ENCODE measurements at regions not wholly inside any gene's neighbourhood (a gene's known extent, or its start where the extent isn't known, plus 50 kb on each side); places are given as distances from the start of the nearest gene placed in this dataset.

DNA sequence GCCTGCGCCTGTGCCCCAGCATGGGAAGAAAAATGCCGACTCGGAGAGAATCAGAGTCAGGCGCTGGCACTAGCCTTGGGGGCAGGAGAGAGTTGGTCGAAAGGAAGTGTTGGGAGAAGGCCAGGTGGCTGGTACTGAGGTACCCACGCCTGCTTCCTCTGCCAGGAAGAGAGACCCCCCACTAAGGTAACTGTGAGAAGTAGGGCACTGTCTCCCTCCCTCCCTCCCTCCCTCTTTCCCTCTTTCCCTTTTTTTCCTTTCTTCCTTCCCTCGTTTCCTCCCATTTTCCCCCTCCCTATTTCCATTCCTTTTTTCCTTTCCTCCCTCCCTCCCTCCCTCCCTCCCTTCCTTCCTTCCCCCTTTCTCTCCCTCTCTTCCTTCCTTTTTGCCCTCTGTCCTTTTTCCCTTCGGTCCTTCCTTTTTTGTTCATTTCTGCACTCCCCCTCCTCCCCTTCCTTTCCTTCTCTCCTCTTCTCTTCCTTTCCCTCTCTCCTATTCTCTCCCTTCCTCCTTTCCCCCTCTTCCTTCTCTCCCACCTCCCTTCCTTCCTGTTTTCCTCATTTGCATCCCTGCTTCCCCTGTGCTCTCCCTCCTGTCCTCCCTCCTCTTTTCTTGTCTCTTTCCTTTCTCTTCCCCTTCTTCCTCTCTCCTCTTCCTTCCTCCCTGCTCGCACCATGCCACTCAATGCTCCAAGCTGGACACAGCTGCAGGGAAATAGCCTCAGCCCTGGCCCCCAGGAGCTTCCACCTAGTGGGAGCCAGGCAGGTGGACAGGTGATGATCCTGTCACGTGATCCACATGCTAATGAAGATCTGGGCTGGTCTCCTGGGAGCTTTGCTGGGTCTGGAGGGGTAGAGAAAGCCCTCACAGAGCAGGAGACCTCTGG, 148.0 kb downstream of the DHX35 start (continued):
- TF ChIP-seq, protein P1, sequence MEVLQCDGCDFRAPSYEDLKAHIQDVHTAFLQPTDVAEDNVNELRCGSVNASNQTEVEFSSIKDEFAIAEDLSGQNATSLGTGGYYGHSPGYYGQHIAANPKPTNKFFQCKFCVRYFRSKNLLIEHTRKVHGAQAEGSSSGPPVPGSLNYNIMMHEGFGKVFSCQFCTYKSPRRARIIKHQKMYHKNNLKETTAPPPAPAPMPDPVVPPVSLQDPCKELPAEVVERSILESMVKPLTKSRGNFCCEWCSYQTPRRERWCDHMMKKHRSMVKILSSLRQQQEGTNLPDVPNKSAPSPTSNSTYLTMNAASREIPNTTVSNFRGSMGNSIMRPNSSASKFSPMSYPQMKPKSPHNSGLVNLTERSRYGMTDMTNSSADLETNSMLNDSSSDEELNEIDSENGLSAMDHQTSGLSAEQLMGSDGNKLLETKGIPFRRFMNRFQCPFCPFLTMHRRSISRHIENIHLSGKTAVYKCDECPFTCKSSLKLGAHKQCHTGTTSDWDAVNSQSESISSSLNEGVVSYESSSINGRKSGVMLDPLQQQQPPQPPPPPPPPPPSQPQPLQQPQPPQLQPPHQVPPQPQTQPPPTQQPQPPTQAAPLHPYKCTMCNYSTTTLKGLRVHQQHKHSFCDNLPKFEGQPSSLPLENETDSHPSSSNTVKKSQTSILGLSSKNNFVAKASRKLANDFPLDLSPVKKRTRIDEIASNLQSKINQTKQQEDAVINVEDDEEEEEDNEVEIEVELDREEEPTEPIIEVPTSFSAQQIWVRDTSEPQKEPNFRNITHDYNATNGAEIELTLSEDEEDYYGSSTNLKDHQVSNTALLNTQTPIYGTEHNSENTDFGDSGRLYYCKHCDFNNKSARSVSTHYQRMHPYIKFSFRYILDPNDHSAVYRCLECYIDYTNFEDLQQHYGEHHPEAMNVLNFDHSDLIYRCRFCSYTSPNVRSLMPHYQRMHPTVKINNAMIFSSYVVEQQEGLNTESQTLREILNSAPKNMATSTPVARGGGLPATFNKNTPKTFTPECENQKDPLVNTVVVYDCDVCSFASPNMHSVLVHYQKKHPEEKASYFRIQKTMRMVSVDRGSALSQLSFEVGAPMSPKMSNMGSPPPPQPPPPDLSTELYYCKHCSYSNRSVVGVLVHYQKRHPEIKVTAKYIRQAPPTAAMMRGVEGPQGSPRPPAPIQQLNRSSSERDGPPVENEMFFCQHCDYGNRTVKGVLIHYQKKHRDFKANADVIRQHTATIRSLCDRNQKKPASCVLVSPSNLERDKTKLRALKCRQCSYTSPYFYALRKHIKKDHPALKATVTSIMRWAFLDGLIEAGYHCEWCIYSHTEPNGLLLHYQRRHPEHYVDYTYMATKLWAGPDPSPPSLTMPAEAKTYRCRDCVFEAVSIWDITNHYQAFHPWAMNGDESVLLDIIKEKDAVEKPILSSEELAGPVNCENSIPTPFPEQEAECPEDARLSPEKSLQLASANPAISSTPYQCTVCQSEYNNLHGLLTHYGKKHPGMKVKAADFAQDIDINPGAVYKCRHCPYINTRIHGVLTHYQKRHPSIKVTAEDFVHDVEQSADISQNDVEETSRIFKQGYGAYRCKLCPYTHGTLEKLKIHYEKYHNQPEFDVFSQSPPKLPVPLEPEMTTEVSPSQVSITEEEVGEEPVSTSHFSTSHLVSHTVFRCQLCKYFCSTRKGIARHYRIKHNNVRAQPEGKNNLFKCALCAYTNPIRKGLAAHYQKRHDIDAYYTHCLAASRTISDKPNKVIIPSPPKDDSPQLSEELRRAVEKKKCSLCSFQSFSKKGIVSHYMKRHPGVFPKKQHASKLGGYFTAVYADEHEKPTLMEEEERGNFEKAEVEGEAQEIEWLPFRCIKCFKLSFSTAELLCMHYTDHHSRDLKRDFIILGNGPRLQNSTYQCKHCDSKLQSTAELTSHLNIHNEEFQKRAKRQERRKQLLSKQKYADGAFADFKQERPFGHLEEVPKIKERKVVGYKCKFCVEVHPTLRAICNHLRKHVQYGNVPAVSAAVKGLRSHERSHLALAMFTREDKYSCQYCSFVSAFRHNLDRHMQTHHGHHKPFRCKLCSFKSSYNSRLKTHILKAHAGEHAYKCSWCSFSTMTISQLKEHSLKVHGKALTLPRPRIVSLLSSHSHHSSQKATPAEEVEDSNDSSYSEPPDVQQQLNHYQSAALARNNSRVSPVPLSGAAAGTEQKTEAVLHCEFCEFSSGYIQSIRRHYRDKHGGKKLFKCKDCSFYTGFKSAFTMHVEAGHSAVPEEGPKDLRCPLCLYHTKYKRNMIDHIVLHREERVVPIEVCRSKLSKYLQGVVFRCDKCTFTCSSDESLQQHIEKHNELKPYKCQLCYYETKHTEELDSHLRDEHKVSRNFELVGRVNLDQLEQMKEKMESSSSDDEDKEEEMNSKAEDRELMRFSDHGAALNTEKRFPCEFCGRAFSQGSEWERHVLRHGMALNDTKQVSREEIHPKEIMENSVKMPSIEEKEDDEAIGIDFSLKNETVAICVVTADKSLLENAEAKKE (CRISPR knock-in tag; IDR thresholded peaks at IDR 0.05): no peak
- TF ChIP-seq ZNF114 (CRISPR knock-in tag; IDR thresholded peaks at IDR 0.05): no peak

DNA sequence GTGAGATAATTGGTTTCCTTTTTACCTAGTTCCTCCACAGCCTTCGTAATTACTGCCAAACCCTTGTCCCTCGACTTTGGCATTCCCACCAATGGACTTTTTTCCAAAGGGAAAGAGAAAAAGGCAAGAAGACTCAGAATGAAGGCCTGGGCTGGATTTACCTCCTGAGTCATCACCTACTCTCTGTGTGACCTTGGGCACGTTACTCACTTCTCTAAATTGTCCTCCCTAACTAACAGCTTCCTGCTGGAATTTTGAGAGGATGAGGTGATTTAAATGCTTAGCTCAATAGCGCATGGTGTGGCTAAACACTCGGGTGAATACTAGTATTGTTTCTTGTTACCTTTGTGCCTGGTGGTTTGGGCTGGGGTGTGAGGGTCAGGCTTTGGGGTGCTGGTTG, 146.6 kb downstream of the DHX35 start:
- Mint-ChIP-seq H3K27me3 (ENCODE audit: insufficient read depth, low read depth, poor library complexity) (peaks cover 6% of the 10 kb centered on the region), H3K9me3 (peaks cover 11% of the 10 kb centered on the region; the same call in 2 of the 3 replicates), H3K4me3 (no peak overlapping the region), H3K27ac (no peak overlapping the region), H3K36me3 (ENCODE audit: low read depth) (peaks cover 2% of the 10 kb centered on the region; the same call in 1 of the 3 replicates), H3K4me1 (peaks cover 33% of the 10 kb centered on the region)
- Histone ChIP-seq H3K9me2 (ENCODE audit: insufficient read depth) (0 out of 2 replicates have a peak, but pooled peaks cover 3% of the 10 kb centered on the region), H3F3A (replicated peaks; ENCODE audit: low read depth) (no peaks in the 10 kb centered on the region), H4K20me1 (replicated peaks; ENCODE audit: insufficient read depth) (no peaks in the 10 kb centered on the region), H3K79me2 (replicated peaks; ENCODE audit: insufficient read depth) (no peaks in the 10 kb centered on the region), H3K4me3 (no peak overlapping the region), H3K4me2 (0 out of 2 replicates have a peak overlapping the region, but pooled peaks have one; percentile 38), H3K27ac (ENCODE audit: low read depth) (no peak overlapping the region), H2AFZ (0 out of 2 replicates have a peak overlapping the region, but pooled peaks have one; percentile 63), H3K36me3 (ENCODE audit: insufficient read depth) (no peaks in the 10 kb centered on the region), H3K27me3 (ENCODE audit: insufficient read depth) (no peaks in the 10 kb centered on the region), H3K4me1 (ENCODE audit: insufficient read depth) (peaks cover 32% of the 10 kb centered on the region)
- DNase-seq (ENCODE audit: low spot score) (no peak), ATAC-seq (no peak)
- TF ChIP-seq EZH2 (IDR thresholded peaks at IDR 0.05; ENCODE audit: low read depth, unreplicated experiment) (no peak), ZNF331 (CRISPR knock-in tag; IDR thresholded peaks at IDR 0.05; ENCODE audit: low read depth) (no peak), EZH2phosphoT487 (IDR thresholded peaks at IDR 0.05; ENCODE audit: unreplicated experiment) (no peak), POLR2AphosphoS5 (IDR thresholded peaks at IDR 0.05; ENCODE audit: low read depth) (no peak), NANOG (IDR thresholded peaks at IDR 0.05; ENCODE audit: borderline replicate concordance) (no peak), CREB1 (CRISPR knock-in tag; IDR thresholded peaks at IDR 0.05; ENCODE audit: low read depth) (no peak)
- TF ChIP-seq, protein P2, sequence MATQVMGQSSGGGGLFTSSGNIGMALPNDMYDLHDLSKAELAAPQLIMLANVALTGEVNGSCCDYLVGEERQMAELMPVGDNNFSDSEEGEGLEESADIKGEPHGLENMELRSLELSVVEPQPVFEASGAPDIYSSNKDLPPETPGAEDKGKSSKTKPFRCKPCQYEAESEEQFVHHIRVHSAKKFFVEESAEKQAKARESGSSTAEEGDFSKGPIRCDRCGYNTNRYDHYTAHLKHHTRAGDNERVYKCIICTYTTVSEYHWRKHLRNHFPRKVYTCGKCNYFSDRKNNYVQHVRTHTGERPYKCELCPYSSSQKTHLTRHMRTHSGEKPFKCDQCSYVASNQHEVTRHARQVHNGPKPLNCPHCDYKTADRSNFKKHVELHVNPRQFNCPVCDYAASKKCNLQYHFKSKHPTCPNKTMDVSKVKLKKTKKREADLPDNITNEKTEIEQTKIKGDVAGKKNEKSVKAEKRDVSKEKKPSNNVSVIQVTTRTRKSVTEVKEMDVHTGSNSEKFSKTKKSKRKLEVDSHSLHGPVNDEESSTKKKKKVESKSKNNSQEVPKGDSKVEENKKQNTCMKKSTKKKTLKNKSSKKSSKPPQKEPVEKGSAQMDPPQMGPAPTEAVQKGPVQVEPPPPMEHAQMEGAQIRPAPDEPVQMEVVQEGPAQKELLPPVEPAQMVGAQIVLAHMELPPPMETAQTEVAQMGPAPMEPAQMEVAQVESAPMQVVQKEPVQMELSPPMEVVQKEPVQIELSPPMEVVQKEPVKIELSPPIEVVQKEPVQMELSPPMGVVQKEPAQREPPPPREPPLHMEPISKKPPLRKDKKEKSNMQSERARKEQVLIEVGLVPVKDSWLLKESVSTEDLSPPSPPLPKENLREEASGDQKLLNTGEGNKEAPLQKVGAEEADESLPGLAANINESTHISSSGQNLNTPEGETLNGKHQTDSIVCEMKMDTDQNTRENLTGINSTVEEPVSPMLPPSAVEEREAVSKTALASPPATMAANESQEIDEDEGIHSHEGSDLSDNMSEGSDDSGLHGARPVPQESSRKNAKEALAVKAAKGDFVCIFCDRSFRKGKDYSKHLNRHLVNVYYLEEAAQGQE (IDR thresholded peaks at IDR 0.05; ENCODE audit: unreplicated experiment): no peak
